ENCODE measurements at regions not wholly inside any gene's neighbourhood (a gene's known extent, or its start where the extent isn't known, plus 50 kb on each side); places are given as distances from the start of the nearest gene placed in this dataset.

DNA sequence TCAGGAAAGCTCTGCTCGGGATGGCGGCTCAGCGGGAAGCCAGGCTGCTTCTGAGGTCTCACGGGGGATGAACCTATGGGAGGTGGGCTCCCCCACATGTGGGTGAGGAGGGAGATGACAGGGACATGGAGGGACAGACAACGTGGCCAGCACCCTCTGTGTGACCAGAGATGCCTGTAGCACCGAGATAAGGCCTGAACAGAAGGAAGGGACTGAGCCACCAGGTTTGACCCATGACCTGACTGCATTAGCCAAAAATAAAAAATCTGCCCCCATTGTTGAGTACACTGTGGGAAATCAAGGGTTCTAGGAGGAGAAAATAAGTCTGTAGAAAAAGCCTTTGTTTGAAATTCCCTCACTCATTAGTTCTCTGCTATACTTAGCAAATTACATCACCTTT, 105.7 kb downstream of the RNASET2 start:
- TF ChIP-seq, protein P1, sequence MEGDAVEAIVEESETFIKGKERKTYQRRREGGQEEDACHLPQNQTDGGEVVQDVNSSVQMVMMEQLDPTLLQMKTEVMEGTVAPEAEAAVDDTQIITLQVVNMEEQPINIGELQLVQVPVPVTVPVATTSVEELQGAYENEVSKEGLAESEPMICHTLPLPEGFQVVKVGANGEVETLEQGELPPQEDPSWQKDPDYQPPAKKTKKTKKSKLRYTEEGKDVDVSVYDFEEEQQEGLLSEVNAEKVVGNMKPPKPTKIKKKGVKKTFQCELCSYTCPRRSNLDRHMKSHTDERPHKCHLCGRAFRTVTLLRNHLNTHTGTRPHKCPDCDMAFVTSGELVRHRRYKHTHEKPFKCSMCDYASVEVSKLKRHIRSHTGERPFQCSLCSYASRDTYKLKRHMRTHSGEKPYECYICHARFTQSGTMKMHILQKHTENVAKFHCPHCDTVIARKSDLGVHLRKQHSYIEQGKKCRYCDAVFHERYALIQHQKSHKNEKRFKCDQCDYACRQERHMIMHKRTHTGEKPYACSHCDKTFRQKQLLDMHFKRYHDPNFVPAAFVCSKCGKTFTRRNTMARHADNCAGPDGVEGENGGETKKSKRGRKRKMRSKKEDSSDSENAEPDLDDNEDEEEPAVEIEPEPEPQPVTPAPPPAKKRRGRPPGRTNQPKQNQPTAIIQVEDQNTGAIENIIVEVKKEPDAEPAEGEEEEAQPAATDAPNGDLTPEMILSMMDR (IDR thresholded peaks at IDR 0.05), result no peak
- TF ChIP-seq POLR2A (IDR thresholded peaks at IDR 0.05), result no peak
